A549 (cell line): ENCODE measurements at regions not wholly inside any gene's neighbourhood (a gene's known extent, or its start where the extent isn't known, plus 50 kb on each side); places are given as distances from the start of the nearest gene placed in this dataset.

ENCODE experiments used
- POLR2AphosphoS2 ChIP-seq: conservative IDR thresholded peaks from 2 replicates; pipeline ENCODE4 v1.6.1; 2012; ENCODE audit warnings: low read length, improper control_type of control experiment, inconsistent platforms
- TF ChIP-seq, protein P1 (sequence below): fragments of >200 bp; sonication (Bioruptor Twin); formaldehyde crosslinking; IDR thresholded peaks from 3 replicates; pipeline ENCODE4 v1.5.1; 2016

- TF ChIP-seq POLR2AphosphoS2 = no peak
- TF ChIP-seq, protein P1, sequence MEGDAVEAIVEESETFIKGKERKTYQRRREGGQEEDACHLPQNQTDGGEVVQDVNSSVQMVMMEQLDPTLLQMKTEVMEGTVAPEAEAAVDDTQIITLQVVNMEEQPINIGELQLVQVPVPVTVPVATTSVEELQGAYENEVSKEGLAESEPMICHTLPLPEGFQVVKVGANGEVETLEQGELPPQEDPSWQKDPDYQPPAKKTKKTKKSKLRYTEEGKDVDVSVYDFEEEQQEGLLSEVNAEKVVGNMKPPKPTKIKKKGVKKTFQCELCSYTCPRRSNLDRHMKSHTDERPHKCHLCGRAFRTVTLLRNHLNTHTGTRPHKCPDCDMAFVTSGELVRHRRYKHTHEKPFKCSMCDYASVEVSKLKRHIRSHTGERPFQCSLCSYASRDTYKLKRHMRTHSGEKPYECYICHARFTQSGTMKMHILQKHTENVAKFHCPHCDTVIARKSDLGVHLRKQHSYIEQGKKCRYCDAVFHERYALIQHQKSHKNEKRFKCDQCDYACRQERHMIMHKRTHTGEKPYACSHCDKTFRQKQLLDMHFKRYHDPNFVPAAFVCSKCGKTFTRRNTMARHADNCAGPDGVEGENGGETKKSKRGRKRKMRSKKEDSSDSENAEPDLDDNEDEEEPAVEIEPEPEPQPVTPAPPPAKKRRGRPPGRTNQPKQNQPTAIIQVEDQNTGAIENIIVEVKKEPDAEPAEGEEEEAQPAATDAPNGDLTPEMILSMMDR = no peak
These were observed 261.8 kb upstream of the EDNRA start for GRCh38 chr4:147219145-147219544.
